ENCODE measurements at regions not wholly inside any gene's neighbourhood (a gene's known extent, or its start where the extent isn't known, plus 50 kb on each side); places are given as distances from the start of the nearest gene placed in this dataset.

- DNase-seq, result no peak
These were observed 248.0 kb upstream of the PRDM1 start for GRCh38 chr6:105838171-105838570.

GRCh38 chr6:105836889-105837288 lies 249.2 kb upstream of the PRDM1 start:
- no peak for DNase-seq

- no peak for DNase-seq
These were observed 249.8 kb upstream of the PRDM1 start for GRCh38 chr6:105836379-105836778.

- DNase-seq, result peak; percentile 4
These were observed 250.8 kb upstream of the PRDM1 start for GRCh38 chr6:105835373-105835772.

- DNase-seq, result no peak
These were observed 251.9 kb upstream of the PRDM1 start for GRCh38 chr6:105833959-105834947.

GRCh38 chr6:105832313-105832761 lies 253.8 kb upstream of the PRDM1 start:
- no peak for DNase-seq

- no peak for DNase-seq
These were observed 254.6 kb upstream of the PRDM1 start for GRCh38 chr6:105831311-105832097.

GRCh38 chr6:105825210-105825609 lies 260.9 kb upstream of the PRDM1 start:
- DNase-seq, result no peak

GRCh38 chr6:105824732-105825131 lies 261.4 kb upstream of the PRDM1 start:
- DNase-seq, result no peak

GRCh38 chr6:105821777-105822176 lies 264.4 kb upstream of the PRDM1 start:
- no peak for DNase-seq

- DNase-seq, result no peak
These were observed 265.1 kb upstream of the PRDM1 start for GRCh38 chr6:105821027-105821426.

GRCh38 chr6:105819745-105820144 lies 266.4 kb upstream of the PRDM1 start:
- no peak for DNase-seq

GRCh38 chr6:105818505-105818904 lies 267.6 kb upstream of the PRDM1 start:
- DNase-seq, result no peak

- DNase-seq, result no peak
These were observed 268.2 kb upstream of the PRDM1 start for GRCh38 chr6:105817961-105818360.

- no peak for DNase-seq
These were observed 268.8 kb upstream of the PRDM1 start for GRCh38 chr6:105817370-105817769.

GRCh38 chr6:105816847-105817246 lies 269.3 kb upstream of the PRDM1 start:
- DNase-seq, result no peak

GRCh38 chr6:105815661-105816555 lies 270.2 kb upstream of the PRDM1 start:
- DNase-seq, result no peak

GRCh38 chr6:105814745-105815536 lies 271.2 kb upstream of the PRDM1 start:
- no peak for DNase-seq

GRCh38 chr6:105810922-105811482 lies 275.1 kb upstream of the PRDM1 start:
- no peak for DNase-seq

- peak; percentile 65 for DNase-seq
These were observed 275.8 kb upstream of the PRDM1 start for GRCh38 chr6:105810105-105810921.

GRCh38 chr6:105808571-105808970 lies 277.6 kb upstream of the PRDM1 start:
- DNase-seq, result no peak
